Coronary artery (tissue), 2 donors: ENCODE measurements at regions not wholly inside any gene's neighbourhood (a gene's known extent, or its start where the extent isn't known, plus 50 kb on each side); places are given as distances from the start of the nearest gene placed in this dataset.

ENCODE experiments used
- DNase-seq: peaks from one replicate; pipeline ENCODE4 v3.0.0-alpha.2; 2017; ENCODE audit warnings: low spot score
- H3K27ac ChIP-seq, 2 donors: fragments of 200-600 bp; sonication (generic); one replicate each; pipeline ENCODE4 v1.5.1; 2016 to 2019
- H3K4me3 ChIP-seq: fragments of 200-600 bp; sonication (generic); 2 replicates; pipeline ENCODE4 v1.5.1; 2016; ENCODE audit warnings: mild to moderate bottlenecking, moderate library complexity
- TF ChIP-seq, protein P1 (sequence below): fragments of 200-600 bp; sonication (generic); IDR thresholded peaks from one replicate; pipeline ENCODE4 v1.5.1; 2019; ENCODE audit warnings: antibody characterized with exemption

DNA sequence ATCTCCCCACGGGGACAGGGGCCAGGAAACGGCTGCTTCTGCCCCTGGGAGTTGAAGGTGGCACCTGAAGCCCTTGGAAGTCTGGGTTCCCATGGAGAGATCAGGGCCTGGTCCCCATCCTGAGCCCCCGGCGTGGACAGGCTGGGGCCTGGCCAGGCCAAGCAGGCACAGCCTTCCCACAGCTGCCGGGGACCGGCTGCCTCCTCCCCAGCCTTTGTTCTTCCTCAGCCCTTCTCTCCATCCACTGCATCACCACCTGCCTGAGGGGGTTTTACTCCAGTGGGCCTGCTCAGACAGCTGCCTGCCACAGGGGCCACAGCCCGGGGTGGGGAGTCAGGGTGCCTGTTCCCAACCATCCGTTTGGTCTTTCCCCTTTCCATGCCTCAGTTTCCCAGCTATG is 187.7 kb downstream of the INHBB start:
- H3K27ac ChIP-seq: no peak overlapping the region
- no peak for DNase-seq
- TF ChIP-seq, protein P1, sequence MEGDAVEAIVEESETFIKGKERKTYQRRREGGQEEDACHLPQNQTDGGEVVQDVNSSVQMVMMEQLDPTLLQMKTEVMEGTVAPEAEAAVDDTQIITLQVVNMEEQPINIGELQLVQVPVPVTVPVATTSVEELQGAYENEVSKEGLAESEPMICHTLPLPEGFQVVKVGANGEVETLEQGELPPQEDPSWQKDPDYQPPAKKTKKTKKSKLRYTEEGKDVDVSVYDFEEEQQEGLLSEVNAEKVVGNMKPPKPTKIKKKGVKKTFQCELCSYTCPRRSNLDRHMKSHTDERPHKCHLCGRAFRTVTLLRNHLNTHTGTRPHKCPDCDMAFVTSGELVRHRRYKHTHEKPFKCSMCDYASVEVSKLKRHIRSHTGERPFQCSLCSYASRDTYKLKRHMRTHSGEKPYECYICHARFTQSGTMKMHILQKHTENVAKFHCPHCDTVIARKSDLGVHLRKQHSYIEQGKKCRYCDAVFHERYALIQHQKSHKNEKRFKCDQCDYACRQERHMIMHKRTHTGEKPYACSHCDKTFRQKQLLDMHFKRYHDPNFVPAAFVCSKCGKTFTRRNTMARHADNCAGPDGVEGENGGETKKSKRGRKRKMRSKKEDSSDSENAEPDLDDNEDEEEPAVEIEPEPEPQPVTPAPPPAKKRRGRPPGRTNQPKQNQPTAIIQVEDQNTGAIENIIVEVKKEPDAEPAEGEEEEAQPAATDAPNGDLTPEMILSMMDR: no peak
- no peak overlapping the region for H3K4me3 ChIP-seq

DNA sequence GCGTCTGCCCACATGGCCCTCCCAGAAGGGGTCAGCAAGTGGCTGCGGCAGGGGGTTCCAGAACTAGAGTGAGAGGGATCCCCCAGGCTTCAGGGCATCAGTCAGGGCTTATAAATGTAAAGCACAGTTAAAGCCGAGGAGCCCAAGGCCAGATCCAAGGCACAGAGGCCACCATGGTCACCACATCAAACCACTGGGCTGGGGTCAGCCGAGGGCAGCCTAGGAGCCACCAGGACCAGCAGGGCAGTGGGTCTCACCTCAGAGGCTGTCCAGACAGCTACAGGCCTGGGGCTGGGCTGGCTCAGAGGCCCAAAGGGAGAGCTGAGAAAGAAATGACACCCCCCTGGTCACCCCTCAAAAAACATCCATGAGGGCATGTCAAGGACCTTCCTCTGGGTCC is 188.5 kb downstream of the INHBB start:
- no peak overlapping the region for H3K4me3 ChIP-seq
- H3K27ac ChIP-seq: no peak overlapping the region
- TF ChIP-seq, protein P1: no peak
- DNase-seq: no peak

DNA sequence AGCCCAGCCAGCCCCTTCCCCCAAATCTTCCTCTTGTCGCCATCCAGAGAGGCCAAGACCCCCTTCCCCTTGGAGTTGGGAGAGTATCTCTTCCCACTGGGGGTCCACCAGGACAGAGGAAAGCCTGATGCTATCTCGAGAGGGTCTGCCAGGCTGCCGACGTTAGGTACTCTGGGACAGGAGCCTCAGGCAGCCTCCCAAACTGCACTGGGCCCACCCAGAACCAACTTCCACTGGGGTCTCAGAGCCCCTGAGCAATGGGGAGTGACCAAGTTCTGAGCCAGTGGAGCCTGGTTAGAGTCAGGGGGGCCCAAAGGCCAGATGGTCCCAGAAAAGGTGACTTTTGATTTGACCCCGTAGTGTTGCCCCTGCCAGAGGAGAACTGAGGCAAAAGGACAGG is 189.1 kb downstream of the INHBB start:
- TF ChIP-seq, protein P1: no peak
- DNase-seq: no peak
- Histone ChIP-seq H3K27ac (no peak overlapping the region), H3K4me3 (no peak overlapping the region)

DNA sequence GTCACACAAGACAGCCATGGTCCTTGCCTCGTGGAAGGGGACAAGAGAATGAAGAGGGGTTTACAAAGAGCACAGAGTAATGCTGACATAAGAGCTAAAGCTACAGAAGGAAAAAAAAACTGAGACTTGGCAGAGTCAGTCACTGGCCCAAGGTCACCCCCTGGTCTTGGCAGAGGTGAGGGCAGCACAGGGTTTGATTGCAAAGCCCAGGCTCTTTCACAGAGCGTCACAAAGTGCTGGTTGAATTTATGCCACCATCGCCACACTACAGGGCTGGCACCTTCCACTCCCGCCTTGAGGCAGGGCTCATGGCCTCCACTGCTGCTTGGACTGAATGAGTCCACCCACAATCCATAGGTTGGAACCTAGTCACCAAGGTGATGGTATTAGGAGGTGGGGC is 190.2 kb downstream of the INHBB start:
- Histone ChIP-seq H3K4me3 (no peak overlapping the region), H3K27ac (no peak overlapping the region)
- no peak for DNase-seq
- TF ChIP-seq, protein P1: no peak

DNA sequence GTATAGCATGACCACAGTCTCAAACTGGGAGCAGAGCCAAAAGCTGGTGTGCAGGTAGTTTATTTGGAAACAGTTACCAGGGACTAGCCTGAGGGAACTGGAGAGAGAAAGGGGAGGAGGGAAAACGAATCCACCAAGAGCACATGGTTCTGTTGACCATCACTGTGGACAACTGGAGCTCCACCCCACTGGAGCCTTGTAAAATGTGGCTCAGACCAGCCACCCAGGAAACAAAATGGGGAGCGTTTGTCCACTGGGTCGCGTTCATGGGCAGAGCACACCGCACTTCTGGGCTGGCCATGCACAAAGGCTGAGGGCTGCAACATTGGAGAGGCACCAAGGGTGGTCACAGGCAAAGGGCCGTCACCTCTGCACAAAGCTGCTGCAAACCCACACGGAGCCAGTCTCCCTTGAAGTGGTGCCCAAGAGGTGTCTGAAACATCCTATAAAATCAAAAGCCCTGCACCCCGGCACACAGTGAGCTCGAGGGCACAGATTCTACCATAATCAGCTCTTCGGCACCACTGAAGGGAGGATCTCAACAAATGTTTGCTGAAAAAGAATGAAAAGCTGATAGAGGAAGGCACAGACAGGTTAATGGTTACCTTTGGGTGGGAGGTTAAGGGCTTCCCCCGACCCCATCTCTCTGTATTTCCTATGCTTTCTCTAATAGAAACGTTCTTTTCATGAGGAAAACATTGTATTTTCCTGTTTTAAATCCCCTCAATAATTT is 192.9 kb downstream of the INHBB start:
- Histone ChIP-seq H3K4me3 (no peak overlapping the region), H3K27ac (no peak overlapping the region)
- DNase-seq: no peak
- TF ChIP-seq, protein P1: no peak

DNA sequence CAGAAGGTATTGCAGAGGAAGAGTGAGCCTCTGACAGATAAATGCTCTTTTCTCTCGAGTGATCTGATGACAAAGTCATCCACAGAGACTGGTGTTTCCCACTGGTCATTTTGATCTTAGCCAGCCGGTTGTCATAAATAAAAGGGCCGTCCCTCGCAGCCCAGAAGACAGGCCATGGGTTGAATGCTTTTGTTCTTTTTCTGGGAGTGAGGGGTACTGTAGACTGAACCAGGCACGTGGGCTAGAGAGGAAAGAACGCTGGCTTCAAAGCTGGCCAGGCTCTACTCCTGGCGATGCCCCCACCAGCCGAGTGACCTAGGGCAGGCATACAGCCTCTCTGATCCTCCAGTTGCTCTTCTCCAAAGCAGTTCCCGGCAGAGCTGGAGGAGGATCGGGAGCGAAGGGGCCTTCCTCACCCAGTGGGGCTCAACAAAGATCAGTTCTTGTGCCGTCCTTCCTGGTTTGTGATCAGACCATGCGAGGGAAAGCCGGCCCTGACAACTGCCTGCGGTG is 193.5 kb downstream of the INHBB start:
- TF ChIP-seq, protein P1: no peak
- peak overlapping the region; percentile 51 to 76 for H3K27ac ChIP-seq
- no peak for DNase-seq
- no peak overlapping the region for H3K4me3 ChIP-seq
